ENCODE measurements at regions not wholly inside any gene's neighbourhood (a gene's known extent, or its start where the extent isn't known, plus 50 kb on each side); places are given as distances from the start of the nearest gene placed in this dataset.
"Not testable (repeated sequence)": the region's sequence is repeated elsewhere in the genome, so short reads cannot be mapped to it uniquely, and the experiment has no call there.

- no peak overlapping the region for H3K27ac ChIP-seq
- TF ChIP-seq, protein P1, sequence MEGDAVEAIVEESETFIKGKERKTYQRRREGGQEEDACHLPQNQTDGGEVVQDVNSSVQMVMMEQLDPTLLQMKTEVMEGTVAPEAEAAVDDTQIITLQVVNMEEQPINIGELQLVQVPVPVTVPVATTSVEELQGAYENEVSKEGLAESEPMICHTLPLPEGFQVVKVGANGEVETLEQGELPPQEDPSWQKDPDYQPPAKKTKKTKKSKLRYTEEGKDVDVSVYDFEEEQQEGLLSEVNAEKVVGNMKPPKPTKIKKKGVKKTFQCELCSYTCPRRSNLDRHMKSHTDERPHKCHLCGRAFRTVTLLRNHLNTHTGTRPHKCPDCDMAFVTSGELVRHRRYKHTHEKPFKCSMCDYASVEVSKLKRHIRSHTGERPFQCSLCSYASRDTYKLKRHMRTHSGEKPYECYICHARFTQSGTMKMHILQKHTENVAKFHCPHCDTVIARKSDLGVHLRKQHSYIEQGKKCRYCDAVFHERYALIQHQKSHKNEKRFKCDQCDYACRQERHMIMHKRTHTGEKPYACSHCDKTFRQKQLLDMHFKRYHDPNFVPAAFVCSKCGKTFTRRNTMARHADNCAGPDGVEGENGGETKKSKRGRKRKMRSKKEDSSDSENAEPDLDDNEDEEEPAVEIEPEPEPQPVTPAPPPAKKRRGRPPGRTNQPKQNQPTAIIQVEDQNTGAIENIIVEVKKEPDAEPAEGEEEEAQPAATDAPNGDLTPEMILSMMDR (conservative IDR thresholded peaks at IDR 0.05) = no peak
- no peak for TF ChIP-seq ZFX (IDR thresholded peaks at IDR 0.05)
Measured at GRCh38 chr1:238401144-238401543, 510.4 kb upstream of the ZP4 start.

- TF ChIP-seq, protein P1 (conservative IDR thresholded peaks at IDR 0.05) = peak; percentile 9
- no peak for TF ChIP-seq ZFX (IDR thresholded peaks at IDR 0.05)
- no peak overlapping the region for H3K27ac ChIP-seq
Measured at GRCh38 chr1:238399558-238399957, 508.8 kb upstream of the ZP4 start.

- TF ChIP-seq ZFX (IDR thresholded peaks at IDR 0.05) = no peak
- H3K27ac ChIP-seq = no peak overlapping the region
Measured at GRCh38 chr1:238396140-238396539, 505.4 kb upstream of the ZP4 start.

DNA sequence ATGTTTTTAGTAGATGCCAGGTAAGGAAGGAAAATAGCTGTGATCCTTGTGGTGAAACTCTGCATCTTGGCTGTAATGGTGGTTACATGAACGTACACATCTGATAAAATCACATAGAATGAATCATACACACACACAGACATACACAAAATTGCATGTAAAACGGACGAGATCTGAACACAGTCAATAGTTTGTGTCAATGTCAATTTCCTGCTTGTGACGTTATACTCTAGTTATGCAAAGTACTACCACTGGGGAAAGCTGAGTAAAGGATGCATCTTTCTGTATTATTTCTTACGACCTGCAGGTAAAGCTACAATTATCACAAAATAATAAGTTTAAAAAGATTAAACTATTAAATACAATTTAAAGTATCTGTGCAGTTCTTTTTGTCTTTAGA lies 493.7 kb upstream of the ZP4 start:
- TF ChIP-seq ZFX (IDR thresholded peaks at IDR 0.05) = no peak
- TF ChIP-seq, protein P1 (conservative IDR thresholded peaks at IDR 0.05) = no peak
- no peak overlapping the region for H3K27ac ChIP-seq

GRCh38 chr1:238380167-238380566 lies 489.4 kb upstream of the ZP4 start:
- H3K27ac ChIP-seq = no peak overlapping the region

GRCh38 chr1:238379446-238379845 lies 488.7 kb upstream of the ZP4 start:
- H3K27ac ChIP-seq = not testable (repeated sequence)

More at GRCh38 chr1:238380167-238380566, 489.4 kb upstream of the ZP4 start:
- TF ChIP-seq, protein P1 (conservative IDR thresholded peaks at IDR 0.05) = no peak
- TF ChIP-seq ZFX (IDR thresholded peaks at IDR 0.05) = no peak

DNA sequence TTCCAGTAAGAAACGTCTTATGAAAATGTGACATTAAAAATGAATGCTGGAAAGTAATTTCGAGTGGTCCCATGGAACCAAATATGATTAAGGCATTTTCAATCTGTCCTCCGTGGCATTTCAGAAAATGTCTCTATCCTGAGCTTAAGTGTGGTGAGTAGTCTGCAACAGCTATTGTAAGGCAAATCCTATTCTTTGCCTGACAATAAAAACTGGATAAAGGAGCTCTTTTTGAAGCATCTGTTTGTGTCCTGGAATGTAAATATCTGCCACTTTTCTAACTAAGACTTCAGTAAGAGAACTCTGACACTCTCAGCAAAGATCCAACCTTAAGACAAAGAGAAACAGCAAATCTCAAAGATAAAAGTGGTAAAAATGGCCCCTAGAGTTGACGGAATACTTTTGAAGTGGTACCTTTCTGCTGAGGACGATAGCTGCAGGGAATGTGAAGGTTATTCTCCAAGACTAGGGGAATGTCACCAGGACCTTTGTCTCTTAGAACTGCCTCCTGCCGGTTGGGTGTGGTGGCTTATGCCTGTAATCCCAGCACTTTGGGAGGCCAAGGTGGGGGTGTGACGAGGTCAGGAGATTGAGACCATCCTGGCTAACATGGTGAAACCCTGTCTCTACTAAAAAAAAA lies 486.7 kb upstream of the ZP4 start:
- TF ChIP-seq, protein P1 (conservative IDR thresholded peaks at IDR 0.05) = no peak
- no peak for TF ChIP-seq ZFX (IDR thresholded peaks at IDR 0.05)
- H3K27ac ChIP-seq = no peak overlapping the region

DNA sequence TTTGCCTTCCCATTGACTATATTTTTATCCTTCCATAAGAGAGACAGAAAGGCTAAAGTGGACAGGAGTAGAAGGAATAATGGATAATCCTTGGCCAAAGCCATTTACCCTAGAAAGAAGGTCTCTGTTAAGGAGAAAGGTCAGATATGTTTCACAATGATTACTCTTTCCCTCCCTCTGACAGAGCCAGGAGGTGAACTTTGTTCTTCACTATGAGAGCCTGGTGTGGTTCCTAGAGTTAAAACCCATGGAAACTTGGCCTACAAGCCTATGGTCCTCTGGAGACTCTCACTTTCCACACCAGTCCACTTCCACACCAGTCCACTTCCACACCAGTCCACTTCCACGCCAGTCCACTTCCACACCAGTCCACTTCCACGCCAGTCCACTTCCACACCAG lies 479.9 kb upstream of the ZP4 start:
- H3K27ac ChIP-seq = no peak overlapping the region
- TF ChIP-seq ZFX (IDR thresholded peaks at IDR 0.05) = no peak
- TF ChIP-seq, protein P1 (conservative IDR thresholded peaks at IDR 0.05) = no peak
